22Rv1 (cell line): ENCODE measurements at regions not wholly inside any gene's neighbourhood (a gene's known extent, or its start where the extent isn't known, plus 50 kb on each side); places are given as distances from the start of the nearest gene placed in this dataset.

Source experiments
- CTCF ChIP-seq: fragments of 450-650 bp; IDR thresholded peaks from 2 replicates; pipeline ENCODE4 v1.5.1; 2017; ENCODE audit warnings: mild to moderate bottlenecking
- ZFX ChIP-seq: fragments of 450-650 bp; IDR thresholded peaks from 2 replicates; pipeline ENCODE4 v1.6.1; 2017; ENCODE audit warnings: antibody characterized with exemption, borderline replicate concordance

GRCh38 chr5:157963761-157964160 lies 104.8 kb upstream of the CLINT1 start:
- TF ChIP-seq CTCF: no peak
- TF ChIP-seq ZFX: no peak
